GM18517 (cell line): ENCODE measurements at regions not wholly inside any gene's neighbourhood (a gene's known extent, or its start where the extent isn't known, plus 50 kb on each side); places are given as distances from the start of the nearest gene placed in this dataset.

Experiments
- ATAC-seq: cut with Tn5 transposase; IDR thresholded peaks from one replicate; pipeline ENCODE4 v1.9.1; 2021; ENCODE audit warnings: mild to moderate bottlenecking, moderate library complexity; ENCODE audit not compliant: unreplicated experiment

DNA sequence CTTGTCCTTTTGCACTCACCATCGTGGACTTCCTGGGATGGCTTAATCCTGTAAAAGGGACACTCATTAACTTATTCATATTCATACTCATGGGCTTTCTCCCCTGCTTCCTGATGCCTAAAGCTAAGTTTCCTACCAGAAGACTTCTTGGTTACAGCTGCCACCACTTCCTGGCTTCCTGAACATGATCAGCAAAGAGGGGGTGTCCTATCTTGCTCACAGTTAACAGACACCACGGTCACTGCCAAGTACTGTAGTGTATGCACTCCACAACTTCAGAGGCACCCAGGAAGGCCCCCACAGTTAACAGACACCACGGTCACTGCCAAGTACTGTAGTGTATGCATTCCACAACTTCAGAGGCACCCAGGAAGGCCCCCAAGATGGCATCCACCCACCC lies 177.8 kb downstream of the SIPA1L2 start:
- ATAC-seq: no peak

GRCh38 chr1:232451506-232451905 lies 178.4 kb downstream of the SIPA1L2 start:
- ATAC-seq: no peak

DNA sequence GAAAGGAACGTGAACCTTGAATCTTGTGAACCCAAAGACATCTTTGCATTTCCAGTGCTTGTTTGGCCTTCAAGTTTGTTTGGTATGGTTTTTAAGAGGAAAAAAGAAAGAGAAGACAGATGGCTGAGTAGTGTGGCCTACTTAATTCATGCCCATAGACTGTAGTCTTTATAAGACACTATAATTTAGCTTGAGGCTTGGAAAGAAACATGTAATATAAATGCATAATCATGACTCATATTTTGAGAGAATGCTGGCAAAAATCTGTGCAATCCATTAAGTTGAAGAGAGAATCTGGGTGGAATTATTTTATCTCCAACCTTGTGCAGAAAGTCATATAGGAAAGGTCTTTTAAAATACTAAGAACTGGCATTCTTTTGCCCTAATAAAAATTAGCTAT lies 179.3 kb downstream of the SIPA1L2 start:
- no peak for ATAC-seq

GRCh38 chr1:232447125-232447524 lies 182.8 kb downstream of the SIPA1L2 start:
- ATAC-seq: no peak

DNA sequence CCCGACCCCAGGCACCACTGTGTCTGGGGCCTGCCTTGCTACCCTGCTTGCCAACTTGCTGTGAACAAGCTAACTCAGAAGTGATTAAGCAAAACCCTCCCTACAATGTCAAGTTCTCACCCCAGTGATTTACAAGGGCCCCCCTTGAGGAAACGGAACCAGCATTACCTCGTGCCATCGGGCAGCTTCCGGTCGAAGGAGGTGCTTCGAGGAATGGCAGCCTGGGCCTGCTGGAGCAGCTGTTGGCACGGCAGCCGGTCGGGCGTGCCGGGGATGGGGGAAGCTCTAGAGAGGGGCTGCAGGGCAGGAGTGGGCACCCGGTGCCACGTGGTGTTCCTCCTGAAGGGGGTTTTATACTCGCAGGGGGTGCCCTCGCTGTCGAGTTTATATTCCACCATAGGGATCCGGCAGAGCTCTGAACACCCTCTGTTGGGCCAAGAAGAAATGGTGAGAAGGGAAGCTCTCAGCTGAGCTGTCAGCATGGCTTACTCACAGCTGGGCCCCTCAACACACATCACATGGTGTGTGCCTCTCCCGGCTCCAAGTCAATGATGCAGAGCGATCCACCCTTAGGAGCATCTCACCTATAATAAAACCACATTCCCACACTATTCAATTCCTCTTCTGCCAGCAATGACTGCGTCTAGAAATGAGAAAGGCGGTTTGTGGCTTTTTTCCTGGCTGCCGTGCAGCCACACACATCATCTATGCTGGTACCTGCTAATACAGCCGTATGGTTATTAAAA lies 184.4 kb downstream of the SIPA1L2 start:
- no peak for ATAC-seq

GRCh38 chr1:232443372-232443771 lies 186.6 kb downstream of the SIPA1L2 start:
- no peak for ATAC-seq

DNA sequence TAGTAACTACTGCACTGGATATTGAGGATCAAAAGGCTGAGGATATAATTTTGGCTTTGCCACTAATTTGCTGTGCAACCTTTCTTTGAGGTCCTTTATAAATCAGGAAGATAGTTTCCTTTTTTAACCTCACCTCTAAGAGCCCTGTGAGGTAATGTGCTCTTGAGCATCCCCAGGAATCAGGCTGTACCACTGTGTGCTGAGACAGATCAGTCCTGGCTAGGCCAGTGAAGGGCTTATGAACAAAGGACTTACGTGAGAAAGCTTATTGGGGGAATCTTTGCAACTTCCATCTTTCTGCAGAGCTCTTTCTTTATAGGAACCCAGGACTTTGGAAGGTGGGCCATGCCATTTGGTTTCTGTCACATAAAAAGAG lies 188.9 kb downstream of the SIPA1L2 start:
- ATAC-seq: no peak

- ATAC-seq: no peak
These were observed 189.5 kb downstream of the SIPA1L2 start for GRCh38 chr1:232440325-232441035.

- ATAC-seq: no peak
These were observed 190.9 kb downstream of the SIPA1L2 start for GRCh38 chr1:232439011-232439410.

DNA sequence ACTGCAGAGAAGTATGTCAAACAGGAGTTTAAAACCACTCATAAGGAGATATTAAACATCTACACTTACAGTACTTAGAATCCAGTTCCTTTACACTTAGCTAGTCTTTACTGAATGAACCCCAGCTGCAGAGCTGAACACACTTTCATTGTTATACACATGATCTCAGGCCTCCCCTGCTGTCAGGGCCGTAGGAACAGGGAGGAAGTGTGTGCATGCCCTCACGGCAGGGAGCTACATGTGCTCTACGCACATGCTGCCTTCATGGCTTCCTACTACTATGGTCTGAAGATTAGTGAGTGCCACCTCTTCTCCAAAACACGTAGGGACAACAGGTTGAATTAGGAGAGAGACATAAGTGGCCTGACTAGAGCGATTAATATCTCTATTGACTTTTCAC lies 191.5 kb downstream of the SIPA1L2 start:
- no peak for ATAC-seq

GRCh38 chr1:232437510-232437909 lies 192.4 kb downstream of the SIPA1L2 start:
- ATAC-seq: no peak

DNA sequence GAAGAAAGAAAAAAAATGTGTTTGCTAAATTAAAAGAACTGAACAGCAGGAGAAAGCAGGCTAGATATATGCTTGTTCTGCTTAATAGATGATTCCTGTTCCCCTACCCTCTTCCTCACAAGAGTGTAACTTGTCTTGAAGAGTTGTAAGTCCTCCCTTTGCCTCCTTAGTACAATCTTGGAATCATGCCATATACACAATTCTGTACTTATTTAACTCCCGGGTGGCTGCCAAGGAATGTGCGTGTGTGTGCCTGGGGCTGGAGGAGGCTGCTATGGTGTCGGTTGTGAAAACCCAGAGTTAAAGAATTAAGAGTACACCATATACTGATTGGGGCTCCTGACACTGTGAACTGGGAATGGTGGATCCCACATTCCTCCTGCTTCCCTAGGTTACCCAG lies 194.2 kb downstream of the SIPA1L2 start:
- ATAC-seq: no peak

GRCh38 chr1:232432313-232432712 lies 197.6 kb downstream of the SIPA1L2 start:
- ATAC-seq: no peak

DNA sequence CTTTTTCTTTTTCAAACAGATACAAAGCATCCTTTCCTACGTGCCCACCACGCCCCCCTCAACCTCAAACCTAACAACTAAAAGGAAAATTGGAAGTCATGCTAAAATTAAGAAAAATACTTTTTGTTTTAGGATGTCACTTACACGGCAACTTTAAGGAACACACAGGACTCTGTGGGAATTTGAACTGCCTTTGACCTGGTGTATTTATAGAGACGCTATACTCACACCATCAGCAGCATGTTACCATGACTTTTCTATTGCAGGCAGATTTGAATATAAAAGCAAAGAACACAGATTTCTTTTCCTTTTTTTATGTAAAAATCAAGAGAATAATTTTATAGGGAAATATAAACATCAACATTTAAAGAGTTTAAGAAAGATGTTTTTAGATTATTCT lies 198.2 kb downstream of the SIPA1L2 start:
- ATAC-seq: no peak

DNA sequence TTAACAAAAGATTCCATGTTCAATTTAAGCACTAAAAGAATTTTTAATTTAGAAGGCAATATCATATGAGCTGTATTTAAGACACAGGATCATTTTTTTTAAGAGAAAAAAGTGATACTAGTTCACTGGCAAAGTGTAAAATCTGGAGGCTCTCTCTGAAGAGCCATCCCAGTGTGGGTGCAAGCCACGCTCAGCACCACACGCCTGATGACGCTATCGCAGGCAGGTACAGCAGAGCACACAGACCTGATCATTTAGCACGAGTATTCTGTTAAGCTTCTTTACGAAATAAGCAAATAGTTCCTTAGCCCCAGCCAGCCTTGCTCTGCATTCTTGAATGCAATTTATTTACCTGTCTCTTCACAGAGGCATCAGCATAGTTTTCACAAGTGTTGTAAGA lies 198.6 kb downstream of the SIPA1L2 start:
- no peak for ATAC-seq

GRCh38 chr1:232430467-232430866 lies 199.5 kb downstream of the SIPA1L2 start:
- ATAC-seq: no peak

DNA sequence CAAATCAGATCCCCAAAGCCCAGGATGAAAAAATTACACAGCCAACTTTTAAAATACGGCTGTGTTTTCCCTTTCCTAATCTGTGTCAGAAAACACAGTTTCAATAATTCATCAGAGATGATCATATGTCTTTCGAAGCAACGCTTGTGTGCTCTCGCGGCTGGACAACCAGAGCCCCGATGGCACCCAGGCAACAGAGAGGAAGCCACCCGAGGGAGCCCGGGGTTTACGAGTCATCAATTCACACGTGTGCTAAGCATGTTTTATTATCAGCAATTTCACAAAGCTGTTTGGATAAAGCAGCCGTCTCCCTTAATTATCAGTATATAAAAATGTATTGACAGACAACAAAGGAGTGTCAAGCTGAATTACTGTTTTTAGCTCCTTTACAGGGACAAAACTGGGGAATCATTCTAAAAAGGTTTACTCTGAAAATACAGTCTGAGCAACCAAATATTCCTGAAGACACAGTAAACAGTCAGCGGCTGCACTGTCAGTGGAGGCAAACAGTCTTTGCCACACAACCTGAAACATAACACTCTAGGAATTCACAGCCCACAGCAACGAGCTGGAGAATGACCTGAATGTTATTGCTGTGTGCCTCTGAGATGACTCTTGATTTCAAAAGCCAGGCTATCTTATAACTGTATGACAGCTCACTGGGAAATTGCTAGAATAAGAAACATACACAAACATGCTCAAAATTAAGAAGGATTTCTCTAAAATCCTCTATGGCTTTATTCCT lies 201.0 kb downstream of the SIPA1L2 start:
- ATAC-seq: no peak

DNA sequence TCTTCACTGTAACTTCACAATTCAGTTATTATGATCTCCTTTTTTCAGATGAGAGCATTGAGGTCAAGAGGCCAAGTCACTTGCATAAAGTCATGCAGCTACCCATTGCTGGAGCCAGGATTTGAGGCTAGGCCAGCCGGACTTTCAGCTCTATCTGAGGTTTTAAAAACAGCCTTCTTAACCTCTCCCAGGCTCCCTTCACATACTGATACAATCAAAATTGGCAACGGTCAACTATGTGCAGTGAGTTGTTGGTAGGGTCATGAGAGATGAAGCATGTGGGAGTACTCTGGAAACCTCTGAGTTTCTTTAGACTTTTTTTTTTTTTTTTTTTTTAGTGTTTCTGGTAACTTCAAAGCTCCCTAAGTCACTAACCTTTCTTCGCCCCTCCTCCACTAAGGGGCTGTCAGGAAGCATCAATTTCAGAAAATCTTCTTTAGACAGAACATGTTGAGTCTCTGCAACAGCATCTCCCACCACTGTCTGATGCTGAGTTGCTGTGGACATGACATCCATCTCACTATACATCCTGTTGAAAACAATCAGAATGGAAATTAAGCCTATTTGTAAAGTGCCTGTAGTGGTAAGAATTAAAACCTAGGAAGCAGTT lies 201.8 kb downstream of the SIPA1L2 start:
- no peak for ATAC-seq

GRCh38 chr1:232426801-232427200 lies 203.1 kb downstream of the SIPA1L2 start:
- ATAC-seq: no peak

- ATAC-seq: no peak
These were observed 204.5 kb downstream of the SIPA1L2 start for GRCh38 chr1:232425421-232425820.

DNA sequence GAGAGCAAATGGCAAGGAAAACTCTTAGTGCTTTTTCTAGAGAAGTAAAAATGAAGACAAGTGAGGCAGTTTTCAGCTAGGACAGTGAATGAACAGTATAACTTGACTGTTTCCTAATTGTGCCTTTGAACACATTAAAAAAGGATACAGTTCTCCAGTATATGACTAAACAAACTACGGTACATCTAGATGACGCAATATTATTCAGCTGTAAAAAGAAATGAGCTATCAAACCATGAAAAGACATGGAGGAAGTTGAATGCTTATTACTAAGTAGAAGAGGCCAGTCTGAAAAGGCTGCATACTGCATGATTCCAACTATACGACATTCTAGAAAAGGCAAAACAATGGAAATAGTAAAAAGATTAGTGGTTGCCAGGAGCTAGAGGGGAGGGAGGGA lies 206.3 kb downstream of the SIPA1L2 start:
- no peak for ATAC-seq

GRCh38 chr1:232422898-232423297 lies 207.0 kb downstream of the SIPA1L2 start:
- no peak for ATAC-seq
